Neural cell (in vitro differentiated cells): ENCODE measurements at regions not wholly inside any gene's neighbourhood (a gene's known extent, or its start where the extent isn't known, plus 50 kb on each side); places are given as distances from the start of the nearest gene placed in this dataset.
A peak's percentile ranks its signal among the peaks of the same experiment; 100 is the strongest.

Experiments used
- TF ChIP-seq, protein P1 (sequence below): fragments of 450-650 bp; IDR thresholded peaks from 2 replicates; pipeline ENCODE4 v1.5.1; 2014; ENCODE audit warnings: antibody characterized with exemption, mild to moderate bottlenecking, moderate library complexity; ENCODE audit not compliant: poor library complexity, severe bottlenecking
- TF ChIP-seq, protein P2 (sequence below): IDR thresholded peaks from 2 replicates; pipeline ENCODE4 v1.6.1; 2012; ENCODE audit warnings: borderline replicate concordance

DNA sequence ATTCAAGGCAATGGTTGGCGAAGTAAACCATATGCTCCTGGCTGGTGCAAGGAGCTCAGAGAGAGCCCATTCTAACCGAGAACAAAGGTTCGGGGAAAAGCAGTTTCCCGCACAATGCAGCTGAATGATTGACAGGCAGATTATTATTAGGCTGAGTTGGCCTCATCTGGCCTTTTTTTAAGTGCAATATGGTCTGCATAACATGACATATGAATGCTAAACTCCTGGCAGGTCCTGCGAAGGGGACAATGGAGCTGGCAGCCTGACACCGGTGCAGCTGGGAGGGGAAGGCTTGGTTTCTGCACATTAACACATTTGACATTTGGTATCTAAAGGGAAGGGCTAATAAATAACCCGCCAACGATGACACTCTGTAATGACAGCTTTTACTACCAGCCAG is 92.0 kb downstream of the MIS18A start:
- TF ChIP-seq, protein P1, sequence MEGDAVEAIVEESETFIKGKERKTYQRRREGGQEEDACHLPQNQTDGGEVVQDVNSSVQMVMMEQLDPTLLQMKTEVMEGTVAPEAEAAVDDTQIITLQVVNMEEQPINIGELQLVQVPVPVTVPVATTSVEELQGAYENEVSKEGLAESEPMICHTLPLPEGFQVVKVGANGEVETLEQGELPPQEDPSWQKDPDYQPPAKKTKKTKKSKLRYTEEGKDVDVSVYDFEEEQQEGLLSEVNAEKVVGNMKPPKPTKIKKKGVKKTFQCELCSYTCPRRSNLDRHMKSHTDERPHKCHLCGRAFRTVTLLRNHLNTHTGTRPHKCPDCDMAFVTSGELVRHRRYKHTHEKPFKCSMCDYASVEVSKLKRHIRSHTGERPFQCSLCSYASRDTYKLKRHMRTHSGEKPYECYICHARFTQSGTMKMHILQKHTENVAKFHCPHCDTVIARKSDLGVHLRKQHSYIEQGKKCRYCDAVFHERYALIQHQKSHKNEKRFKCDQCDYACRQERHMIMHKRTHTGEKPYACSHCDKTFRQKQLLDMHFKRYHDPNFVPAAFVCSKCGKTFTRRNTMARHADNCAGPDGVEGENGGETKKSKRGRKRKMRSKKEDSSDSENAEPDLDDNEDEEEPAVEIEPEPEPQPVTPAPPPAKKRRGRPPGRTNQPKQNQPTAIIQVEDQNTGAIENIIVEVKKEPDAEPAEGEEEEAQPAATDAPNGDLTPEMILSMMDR = no peak
- TF ChIP-seq, protein P2, sequence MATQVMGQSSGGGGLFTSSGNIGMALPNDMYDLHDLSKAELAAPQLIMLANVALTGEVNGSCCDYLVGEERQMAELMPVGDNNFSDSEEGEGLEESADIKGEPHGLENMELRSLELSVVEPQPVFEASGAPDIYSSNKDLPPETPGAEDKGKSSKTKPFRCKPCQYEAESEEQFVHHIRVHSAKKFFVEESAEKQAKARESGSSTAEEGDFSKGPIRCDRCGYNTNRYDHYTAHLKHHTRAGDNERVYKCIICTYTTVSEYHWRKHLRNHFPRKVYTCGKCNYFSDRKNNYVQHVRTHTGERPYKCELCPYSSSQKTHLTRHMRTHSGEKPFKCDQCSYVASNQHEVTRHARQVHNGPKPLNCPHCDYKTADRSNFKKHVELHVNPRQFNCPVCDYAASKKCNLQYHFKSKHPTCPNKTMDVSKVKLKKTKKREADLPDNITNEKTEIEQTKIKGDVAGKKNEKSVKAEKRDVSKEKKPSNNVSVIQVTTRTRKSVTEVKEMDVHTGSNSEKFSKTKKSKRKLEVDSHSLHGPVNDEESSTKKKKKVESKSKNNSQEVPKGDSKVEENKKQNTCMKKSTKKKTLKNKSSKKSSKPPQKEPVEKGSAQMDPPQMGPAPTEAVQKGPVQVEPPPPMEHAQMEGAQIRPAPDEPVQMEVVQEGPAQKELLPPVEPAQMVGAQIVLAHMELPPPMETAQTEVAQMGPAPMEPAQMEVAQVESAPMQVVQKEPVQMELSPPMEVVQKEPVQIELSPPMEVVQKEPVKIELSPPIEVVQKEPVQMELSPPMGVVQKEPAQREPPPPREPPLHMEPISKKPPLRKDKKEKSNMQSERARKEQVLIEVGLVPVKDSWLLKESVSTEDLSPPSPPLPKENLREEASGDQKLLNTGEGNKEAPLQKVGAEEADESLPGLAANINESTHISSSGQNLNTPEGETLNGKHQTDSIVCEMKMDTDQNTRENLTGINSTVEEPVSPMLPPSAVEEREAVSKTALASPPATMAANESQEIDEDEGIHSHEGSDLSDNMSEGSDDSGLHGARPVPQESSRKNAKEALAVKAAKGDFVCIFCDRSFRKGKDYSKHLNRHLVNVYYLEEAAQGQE = peak; percentile 45
